Ishikawa (cell line): ENCODE measurements at regions not wholly inside any gene's neighbourhood (a gene's known extent, or its start where the extent isn't known, plus 50 kb on each side); places are given as distances from the start of the nearest gene placed in this dataset.

Experiments
- CEBPB ChIP-seq: IDR thresholded peaks from 2 replicates; pipeline ENCODE4 v1.6.1; 2012
- EP300 ChIP-seq: IDR thresholded peaks from 2 replicates; pipeline ENCODE4 v1.6.1; 2012; ENCODE audit warnings: borderline replicate concordance
- FOXM1 ChIP-seq: IDR thresholded peaks from 2 replicates; pipeline ENCODE4 v1.6.1; 2012; ENCODE audit warnings: low read depth, borderline replicate concordance
- RAD21 ChIP-seq: IDR thresholded peaks from 2 replicates; pipeline ENCODE4 v1.6.1; 2012; ENCODE audit warnings: low read depth
- USF1 ChIP-seq: IDR thresholded peaks from 2 replicates; pipeline ENCODE4 v1.6.1; 2012

- TF ChIP-seq USF1 (no peak), CEBPB (no peak), EP300 (no peak), FOXM1 (no peak), RAD21 (no peak)
Observed at GRCh38 chr17:34741967-34742366, 162.6 kb downstream of the TMEM132E start.
